CD4-positive, alpha-beta T cell treated with Interleukin-12 subunit alpha and Interleukin-12 subunit beta, for 1 hour (primary cell): ENCODE measurements at regions not wholly inside any gene's neighbourhood (a gene's known extent, or its start where the extent isn't known, plus 50 kb on each side); places are given as distances from the start of the nearest gene placed in this dataset.

Experiments used
- DNase-seq: peaks from one replicate; pipeline ENCODE4 v3.0.0-alpha.2; 2020

DNA sequence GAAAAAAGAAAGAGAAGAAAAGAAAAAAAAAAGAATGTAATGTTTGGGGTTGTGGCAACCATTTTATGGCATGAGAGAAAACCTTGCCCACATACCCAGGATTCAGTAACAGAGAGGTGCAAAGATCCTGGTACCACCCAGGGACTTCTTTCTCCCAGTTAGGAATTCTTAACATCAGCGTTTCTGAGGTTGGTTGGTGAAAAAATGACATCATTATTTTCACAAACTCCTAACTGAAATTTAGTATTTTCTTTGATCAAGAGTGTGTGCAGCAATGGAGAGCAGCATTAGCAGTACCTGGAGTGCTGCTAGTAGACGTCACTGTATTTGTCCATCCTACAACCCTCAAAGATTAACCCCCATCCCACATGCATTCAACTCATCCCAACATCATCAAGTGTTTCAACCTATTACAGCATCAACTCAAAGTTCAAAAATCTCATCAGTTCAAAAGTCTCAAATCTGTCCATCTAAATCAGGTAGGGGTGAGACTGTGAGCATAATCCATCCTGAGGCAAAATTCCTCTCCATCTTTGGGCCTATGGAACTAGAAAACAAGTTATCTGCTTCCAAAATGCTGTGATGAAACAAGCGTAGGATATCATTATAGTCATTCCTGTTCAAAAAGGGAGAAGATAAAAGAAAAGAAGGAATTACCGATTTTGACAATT, 60.1 kb upstream of the MSX2 start:
- no peak for DNase-seq

GRCh38 chr5:174665347-174665746, 59.0 kb upstream of the MSX2 start:
- DNase-seq = no peak

DNA sequence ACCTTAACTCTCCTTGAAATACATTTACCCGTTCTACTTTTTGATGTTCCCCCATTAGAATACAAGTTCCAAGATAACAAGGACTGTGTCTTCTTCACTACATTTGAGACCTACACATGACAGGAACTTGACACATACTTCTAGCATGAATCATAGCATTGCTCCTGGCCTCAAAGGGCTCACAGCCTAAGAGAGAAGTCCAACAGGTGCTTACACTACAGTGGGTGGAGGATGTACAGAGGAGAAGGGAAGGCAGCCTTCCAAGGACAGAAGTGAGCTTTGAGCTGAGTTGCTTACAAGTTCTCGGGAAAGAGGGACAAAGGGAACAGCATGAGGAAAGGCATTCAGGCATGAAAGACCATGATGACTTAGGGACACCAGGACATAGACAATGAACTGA, 56.9 kb upstream of the MSX2 start:
- no peak for DNase-seq

DNA sequence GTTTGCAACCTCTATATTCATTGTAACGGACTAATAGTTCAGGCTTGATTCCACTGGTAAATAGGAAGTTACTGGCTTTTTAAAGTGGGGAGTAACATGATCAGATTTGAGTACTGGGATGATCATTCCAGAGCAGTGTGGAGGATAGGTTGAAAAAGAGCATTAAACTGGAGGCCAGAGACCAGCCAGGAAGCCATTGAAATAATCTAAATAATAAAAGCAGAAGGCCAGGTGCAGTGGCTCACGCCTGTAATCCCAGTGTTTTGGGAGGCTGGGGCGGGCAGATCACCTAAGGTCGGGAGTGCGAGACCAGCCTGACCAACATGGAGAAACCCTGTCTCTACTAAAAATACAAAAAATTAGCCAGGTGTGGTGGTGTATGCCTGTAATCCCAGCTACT, 56.0 kb upstream of the MSX2 start:
- DNase-seq = no peak
